Testis (tissue), 2 donors: ENCODE measurements at regions not wholly inside any gene's neighbourhood (a gene's known extent, or its start where the extent isn't known, plus 50 kb on each side); places are given as distances from the start of the nearest gene placed in this dataset.

Source experiments
- CTCF ChIP-seq, 3 experiments: fragments of 450-650 bp in 2 of 3; fragments of 200-600 bp in 1 of 3; sonication (generic) in 1 of 3; IDR thresholded peaks; one replicate each; pipeline ENCODE4 v1.5.1; 2016 to 2019; ENCODE audit warnings: antibody characterized with exemption in 3 of 3, mild to moderate bottlenecking in 2 of 3, moderate library complexity in 1 of 3
- POLR2A ChIP-seq: fragments of 450-650 bp; IDR thresholded peaks from one replicate; pipeline ENCODE4 v1.6.1; 2017; ENCODE audit warnings: antibody characterized with exemption, mild to moderate bottlenecking, moderate library complexity

GRCh38 chr18:27860701-27861107 is 316.2 kb downstream of the CDH2 start:
- TF ChIP-seq CTCF (IDR thresholded peaks at IDR 0.05) (no peak), POLR2A (no peak)
